CD1c-positive myeloid dendritic cell (primary cell): ENCODE measurements at regions not wholly inside any gene's neighbourhood (a gene's known extent, or its start where the extent isn't known, plus 50 kb on each side); places are given as distances from the start of the nearest gene placed in this dataset.
"Not testable (repeated sequence)": the region's sequence is repeated elsewhere in the genome, so short reads cannot be mapped to it uniquely, and the experiment has no call there.

Experiments
- DNase-seq: peaks from one replicate; pipeline ENCODE4 v3.0.0-alpha.2; 2016; ENCODE audit errors: extremely low spot score

- DNase-seq, result not testable (repeated sequence)
Measured at GRCh38 chr4:73671348-73671747, 51.1 kb upstream of the RASSF6 start.

- DNase-seq, result no peak
Measured at GRCh38 chr4:73673286-73673685, 53.0 kb upstream of the RASSF6 start.

GRCh38 chr4:73674451-73674919 is 54.2 kb upstream of the RASSF6 start:
- no peak for DNase-seq

- no peak for DNase-seq
Measured at GRCh38 chr4:73675623-73676022, 55.4 kb upstream of the RASSF6 start.

- no peak for DNase-seq
Measured at GRCh38 chr4:73676136-73676535, 55.9 kb upstream of the RASSF6 start.

- no peak for DNase-seq
Measured at GRCh38 chr4:73676861-73677323, 56.7 kb upstream of the RASSF6 start.

GRCh38 chr4:73679836-73680235 is 59.6 kb upstream of the RASSF6 start:
- DNase-seq, result no peak

GRCh38 chr4:73681776-73682175 is 58.6 kb upstream of the CXCL8 start:
- DNase-seq, result no peak

GRCh38 chr4:73682508-73682907 is 57.9 kb upstream of the CXCL8 start:
- DNase-seq, result no peak

GRCh38 chr4:73683033-73683432 is 57.3 kb upstream of the CXCL8 start:
- no peak for DNase-seq

GRCh38 chr4:73683456-73683855 is 56.9 kb upstream of the CXCL8 start:
- DNase-seq, result peak; percentile 13

GRCh38 chr4:73684097-73684496 is 56.3 kb upstream of the CXCL8 start:
- no peak for DNase-seq

- DNase-seq, result no peak
Measured at GRCh38 chr4:73685052-73685451, 55.3 kb upstream of the CXCL8 start.

GRCh38 chr4:73687421-73687820 is 52.9 kb upstream of the CXCL8 start:
- DNase-seq, result no peak

- peak; percentile 8 for DNase-seq
Measured at GRCh38 chr4:73690051-73690738, 50.2 kb upstream of the CXCL8 start.
